Panc1 (cell line): ENCODE measurements at regions not wholly inside any gene's neighbourhood (a gene's known extent, or its start where the extent isn't known, plus 50 kb on each side); places are given as distances from the start of the nearest gene placed in this dataset.

Experiments
- ATAC-seq: fragments of 200-7000 bp; cut with Tn5 transposase; 2 replicates; pipeline ENCODE4 v1.9.1; 2020; ENCODE audit warnings: mild to moderate bottlenecking, moderate library complexity
- BruUV-seq: library from RNA; stranded (reverse); fragments of 400-500 nt; replicated peaks from 2 replicates; lab custom pipeline; 2021; lab: Mats Ljungman, UMichigan
- CTCF ChIA-PET: fragments of 300-600 bp; sonication (Branson Sonifier 250); formaldehyde crosslinking; loops from one replicate; lab custom pipeline; 2022; ENCODE audit warnings: antibody characterized with exemption; lab: Charles Lee
- POLR2A ChIA-PET: fragments of 300-600 bp; sonication (Branson Sonifier 250); formaldehyde crosslinking; loops from one replicate; lab custom pipeline; 2022; ENCODE audit warnings: antibody characterized with exemption; lab: Charles Lee
- DNase-seq: peaks from one replicate; pipeline ENCODE4 v3.0.0-alpha.2; 2010; ENCODE audit warnings: low read depth, low spot score
- H3K27ac ChIP-seq: 2 replicates; pipeline ENCODE4 v1.5.1; 2011; ENCODE audit warnings: mild to moderate bottlenecking, low read length, inconsistent platforms
- H3K27me3 ChIP-seq: fragments of 200-500 bp; sonication (Bioruptor generic); 2 replicates; pipeline ENCODE4 v1.6.0; 2014; ENCODE audit warnings: low read length, inconsistent platforms; ENCODE audit not compliant: control insufficient read depth, insufficient read depth
- H3K36me3 ChIP-seq: fragments of 200-500 bp; sonication (Bioruptor generic); 2 replicates; pipeline ENCODE4 v1.5.1; 2014; ENCODE audit warnings: inconsistent platforms, mild to moderate bottlenecking, low read length, moderate library complexity; ENCODE audit not compliant: control insufficient read depth, insufficient read depth
- H3K4me1 ChIP-seq: 2 replicates; pipeline ENCODE4 v1.5.1; 2011; ENCODE audit warnings: inconsistent platforms, mild to moderate bottlenecking, low read length, moderate library complexity; ENCODE audit not compliant: control insufficient read depth, insufficient read depth
- H3K4me3 ChIP-seq, 2 experiments: 2 replicates each; pipeline ENCODE4 v1.5.1; 2011 to 2012; ENCODE audit warnings: low read depth in 2 of 2, low read length in 2 of 2, mild to moderate bottlenecking in 2 of 2, inconsistent platforms in 1 of 2, moderate library complexity in 1 of 2
- H3K9me3 ChIP-seq: fragments of 200-500 bp; sonication (Bioruptor generic); 2 replicates; pipeline ENCODE4 v1.5.1; 2014; ENCODE audit warnings: low read depth, mild to moderate bottlenecking, inconsistent platforms, low read length, moderate library complexity; ENCODE audit not compliant: control insufficient read depth, insufficient read depth
- POLR2AphosphoS5 ChIP-seq: IDR thresholded peaks from 2 replicates; pipeline ENCODE4 v1.6.1; 2012; ENCODE audit warnings: mild to moderate bottlenecking, low read depth, low read length, moderate library complexity
- SIN3A ChIP-seq: IDR thresholded peaks from 2 replicates; pipeline ENCODE4 v1.6.1; 2012; ENCODE audit warnings: low read depth, mild to moderate bottlenecking, low read length, moderate library complexity, borderline replicate concordance; ENCODE audit not compliant: insufficient read depth
- TCF7L2 ChIP-seq: IDR thresholded peaks from 2 replicates; pipeline ENCODE4 v1.6.1; 2011; ENCODE audit warnings: mild to moderate bottlenecking, low read depth, low read length, inconsistent platforms
- in situ Hi-C: cut with HindIII; loops from 2 replicates; pipeline ENCODE4 v1.10.0; 2016; ENCODE audit warnings: low sequenced_read_pairs, low pct_unique_long_range_greater_than_20kb
- intact Hi-C: fragments of 100-400 bp; cut with micrococcal nuclease; formaldehyde crosslinking; loops from one replicate; pipeline ENCODE4 v1.10.0; 2022; ENCODE audit not compliant: unreplicated experiment
- TF ChIP-seq, protein P1 (sequence below): fragments of 450-650 bp; IDR thresholded peaks from 2 replicates; pipeline ENCODE4 v1.5.1; 2017; ENCODE audit warnings: mild to moderate bottlenecking
- TF ChIP-seq, protein P2 (sequence below), 2 experiments: IDR thresholded peaks; 2 replicates each; pipeline ENCODE4 v1.6.1; 2011 to 2012; ENCODE audit warnings: low read depth in 2 of 2, control low read depth in 1 of 2, low read length in 1 of 2, mild to moderate bottlenecking in 1 of 2, moderate library complexity in 1 of 2; ENCODE audit not compliant: insufficient read depth in 1 of 2

DNA sequence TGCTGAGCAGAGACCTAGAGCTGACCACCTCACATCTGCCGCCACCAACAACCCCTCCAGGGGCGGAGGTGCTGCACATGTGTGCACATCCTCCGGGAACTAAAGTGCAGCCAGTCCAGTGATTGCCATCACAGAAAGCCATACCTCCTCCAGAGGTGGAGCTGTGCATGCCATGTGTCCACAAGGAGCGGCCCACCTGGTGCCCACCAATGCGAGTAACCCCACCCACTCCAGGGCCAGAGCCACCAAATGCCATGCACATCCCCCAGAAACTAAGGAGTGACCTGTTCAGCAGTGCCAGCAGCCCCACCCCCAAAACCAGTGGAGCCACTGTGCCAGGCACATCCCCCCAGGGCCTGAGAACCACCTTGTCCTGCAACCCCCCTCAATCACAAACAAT is 557.9 kb downstream of the UQCRFS1 start:
- H3K27me3 ChIP-seq: no peaks in the 10 kb centered on the region
- POLR2A ChIA-PET: no interaction called here
- no peaks in the 10 kb centered on the region for H3K4me1 ChIP-seq
- H3K9me3 ChIP-seq: no peaks in the 10 kb centered on the region
- BruUV-seq: no TSS peak
- in situ Hi-C loops: no loop called here
- H3K27ac ChIP-seq: no peak overlapping the region
- TF ChIP-seq POLR2AphosphoS5 (no peak), SIN3A (no peak), TCF7L2 (no peak)
- TF ChIP-seq, protein P1, sequence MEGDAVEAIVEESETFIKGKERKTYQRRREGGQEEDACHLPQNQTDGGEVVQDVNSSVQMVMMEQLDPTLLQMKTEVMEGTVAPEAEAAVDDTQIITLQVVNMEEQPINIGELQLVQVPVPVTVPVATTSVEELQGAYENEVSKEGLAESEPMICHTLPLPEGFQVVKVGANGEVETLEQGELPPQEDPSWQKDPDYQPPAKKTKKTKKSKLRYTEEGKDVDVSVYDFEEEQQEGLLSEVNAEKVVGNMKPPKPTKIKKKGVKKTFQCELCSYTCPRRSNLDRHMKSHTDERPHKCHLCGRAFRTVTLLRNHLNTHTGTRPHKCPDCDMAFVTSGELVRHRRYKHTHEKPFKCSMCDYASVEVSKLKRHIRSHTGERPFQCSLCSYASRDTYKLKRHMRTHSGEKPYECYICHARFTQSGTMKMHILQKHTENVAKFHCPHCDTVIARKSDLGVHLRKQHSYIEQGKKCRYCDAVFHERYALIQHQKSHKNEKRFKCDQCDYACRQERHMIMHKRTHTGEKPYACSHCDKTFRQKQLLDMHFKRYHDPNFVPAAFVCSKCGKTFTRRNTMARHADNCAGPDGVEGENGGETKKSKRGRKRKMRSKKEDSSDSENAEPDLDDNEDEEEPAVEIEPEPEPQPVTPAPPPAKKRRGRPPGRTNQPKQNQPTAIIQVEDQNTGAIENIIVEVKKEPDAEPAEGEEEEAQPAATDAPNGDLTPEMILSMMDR: no peak
- TF ChIP-seq, protein P2, sequence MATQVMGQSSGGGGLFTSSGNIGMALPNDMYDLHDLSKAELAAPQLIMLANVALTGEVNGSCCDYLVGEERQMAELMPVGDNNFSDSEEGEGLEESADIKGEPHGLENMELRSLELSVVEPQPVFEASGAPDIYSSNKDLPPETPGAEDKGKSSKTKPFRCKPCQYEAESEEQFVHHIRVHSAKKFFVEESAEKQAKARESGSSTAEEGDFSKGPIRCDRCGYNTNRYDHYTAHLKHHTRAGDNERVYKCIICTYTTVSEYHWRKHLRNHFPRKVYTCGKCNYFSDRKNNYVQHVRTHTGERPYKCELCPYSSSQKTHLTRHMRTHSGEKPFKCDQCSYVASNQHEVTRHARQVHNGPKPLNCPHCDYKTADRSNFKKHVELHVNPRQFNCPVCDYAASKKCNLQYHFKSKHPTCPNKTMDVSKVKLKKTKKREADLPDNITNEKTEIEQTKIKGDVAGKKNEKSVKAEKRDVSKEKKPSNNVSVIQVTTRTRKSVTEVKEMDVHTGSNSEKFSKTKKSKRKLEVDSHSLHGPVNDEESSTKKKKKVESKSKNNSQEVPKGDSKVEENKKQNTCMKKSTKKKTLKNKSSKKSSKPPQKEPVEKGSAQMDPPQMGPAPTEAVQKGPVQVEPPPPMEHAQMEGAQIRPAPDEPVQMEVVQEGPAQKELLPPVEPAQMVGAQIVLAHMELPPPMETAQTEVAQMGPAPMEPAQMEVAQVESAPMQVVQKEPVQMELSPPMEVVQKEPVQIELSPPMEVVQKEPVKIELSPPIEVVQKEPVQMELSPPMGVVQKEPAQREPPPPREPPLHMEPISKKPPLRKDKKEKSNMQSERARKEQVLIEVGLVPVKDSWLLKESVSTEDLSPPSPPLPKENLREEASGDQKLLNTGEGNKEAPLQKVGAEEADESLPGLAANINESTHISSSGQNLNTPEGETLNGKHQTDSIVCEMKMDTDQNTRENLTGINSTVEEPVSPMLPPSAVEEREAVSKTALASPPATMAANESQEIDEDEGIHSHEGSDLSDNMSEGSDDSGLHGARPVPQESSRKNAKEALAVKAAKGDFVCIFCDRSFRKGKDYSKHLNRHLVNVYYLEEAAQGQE (IDR thresholded peaks at IDR 0.05; ENCODE audit: insufficient read depth in 1 of 2, low read depth in 2 of 2, low read length in 1 of 2): no peak
- no peak for ATAC-seq
- no peak overlapping the region for H3K4me3 ChIP-seq
- intact Hi-C loops: no loop called here
- CTCF ChIA-PET: no interaction called here
- no peaks in the 10 kb centered on the region for H3K36me3 ChIP-seq
- DNase-seq: no peak

DNA sequence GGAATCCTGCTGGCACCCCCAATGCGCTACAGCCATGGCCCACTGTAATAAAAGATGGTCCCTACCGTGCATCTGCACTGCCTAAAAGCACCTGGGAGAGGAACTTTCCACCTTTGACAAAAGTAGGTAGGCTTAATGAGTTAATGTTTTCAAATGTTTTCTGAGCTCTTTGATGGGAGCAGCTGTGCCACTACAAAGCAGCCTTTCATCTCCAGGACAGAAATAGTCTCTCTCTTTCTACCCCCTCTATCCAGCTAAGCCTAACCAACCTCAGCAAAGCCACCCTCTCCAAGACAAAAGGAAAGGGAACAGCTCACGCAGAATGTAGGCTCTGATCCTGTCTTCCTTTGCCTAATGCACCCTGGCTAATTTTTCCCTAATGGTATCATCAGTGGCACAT is 560.2 kb downstream of the UQCRFS1 start:
- no peak for DNase-seq
- TF ChIP-seq POLR2AphosphoS5 (no peak), SIN3A (no peak), TCF7L2 (no peak)
- TF ChIP-seq, protein P2 (IDR thresholded peaks at IDR 0.05; ENCODE audit: insufficient read depth in 1 of 2, low read depth in 2 of 2, low read length in 1 of 2): no peak
- TF ChIP-seq, protein P1: no peak
- POLR2A ChIA-PET: no interaction called here
- CTCF ChIA-PET: no interaction called here
- intact Hi-C loops (no loop called here), in situ Hi-C loops (no loop called here)
- no peaks in the 10 kb centered on the region for H3K4me1 ChIP-seq
- no peak overlapping the region for H3K27ac ChIP-seq
- no peak overlapping the region for H3K4me3 ChIP-seq
- no TSS peak for BruUV-seq
- no peaks in the 10 kb centered on the region for H3K36me3 ChIP-seq
- H3K9me3 ChIP-seq: no peaks in the 10 kb centered on the region
- ATAC-seq: no peak
- H3K27me3 ChIP-seq: no peaks in the 10 kb centered on the region
